H9 (cell line): ENCODE measurements at regions not wholly inside any gene's neighbourhood (a gene's known extent, or its start where the extent isn't known, plus 50 kb on each side); places are given as distances from the start of the nearest gene placed in this dataset.

Source experiments
- DNase-seq: peaks from one replicate; pipeline ENCODE4 v3.0.0-alpha.2; 2017
- H2AFZ ChIP-seq: one replicate; pipeline ENCODE4 v1.6.1; 2013; ENCODE audit warnings: mild to moderate bottlenecking, low read length, control low read depth, moderate library complexity
- H2AK5ac ChIP-seq: 2 replicates; pipeline ENCODE4 v1.6.1; 2013; ENCODE audit warnings: low read length, control low read depth, mixed read lengths; ENCODE audit not compliant: insufficient read length
- H2BK120ac ChIP-seq: one replicate; pipeline ENCODE4 v1.6.1; 2013; ENCODE audit warnings: low read depth, mild to moderate bottlenecking, low read length, control low read depth, inconsistent platforms; ENCODE audit not compliant: poor library complexity, severe bottlenecking
- H2BK12ac ChIP-seq: 2 replicates; pipeline ENCODE4 v1.6.1; 2013; ENCODE audit warnings: low read length, control low read depth, mixed read lengths, low read depth; ENCODE audit not compliant: insufficient read length
- H2BK15ac ChIP-seq: 2 replicates; pipeline ENCODE4 v1.6.1; 2013; ENCODE audit warnings: low read depth, low read length, control low read depth
- H2BK20ac ChIP-seq: one replicate; pipeline ENCODE4 v1.6.1; 2013; ENCODE audit warnings: low read depth, mild to moderate bottlenecking, low read length, control low read depth, inconsistent platforms; ENCODE audit not compliant: poor library complexity, severe bottlenecking
- H2BK5ac ChIP-seq: 2 replicates; pipeline ENCODE4 v1.6.1; 2013; ENCODE audit warnings: low read length, control low read depth, mixed read lengths; ENCODE audit not compliant: insufficient read length
- H3K14ac ChIP-seq: 2 replicates; pipeline ENCODE4 v1.6.1; 2013; ENCODE audit warnings: low read length, control low read depth; ENCODE audit not compliant: insufficient read depth
- H3K18ac ChIP-seq: 2 replicates; pipeline ENCODE4 v1.6.1; 2013; ENCODE audit warnings: low read depth, mild to moderate bottlenecking, mixed read lengths, low read length, control low read depth; ENCODE audit not compliant: insufficient read length
- H3K23ac ChIP-seq: 2 replicates; pipeline ENCODE4 v1.6.1; 2013; ENCODE audit warnings: low read length, control low read depth, mixed read lengths, low read depth; ENCODE audit not compliant: insufficient read length
- H3K23me2 ChIP-seq: 2 replicates; pipeline ENCODE4 v1.6.1; 2013; ENCODE audit warnings: low read depth, mild to moderate bottlenecking, mixed read lengths, low read length, control low read depth; ENCODE audit not compliant: insufficient read length, poor library complexity, severe bottlenecking
- H3K27ac ChIP-seq: 2 replicates; pipeline ENCODE4 v1.5.1; 2013; ENCODE audit warnings: low read length, control low read depth, mixed read lengths, low read depth; ENCODE audit not compliant: insufficient read length
- H3K27me3 ChIP-seq: 2 replicates; pipeline ENCODE4 v1.6.1; 2013; ENCODE audit warnings: low read length, control low read depth, inconsistent platforms; ENCODE audit not compliant: insufficient read depth
- H3K4ac ChIP-seq: 2 replicates; pipeline ENCODE4 v1.6.1; 2013; ENCODE audit warnings: low read depth, mild to moderate bottlenecking, control low read depth, inconsistent platforms, low read length, moderate library complexity
- H3K4me1 ChIP-seq: 2 replicates; pipeline ENCODE4 v1.6.1; 2013; ENCODE audit warnings: low read length, control low read depth, inconsistent platforms; ENCODE audit not compliant: insufficient read depth
- H3K4me2 ChIP-seq: 2 replicates; pipeline ENCODE4 v1.6.1; 2013; ENCODE audit warnings: low read length, control low read depth, mixed read lengths; ENCODE audit not compliant: insufficient read length, insufficient read depth
- H3K56ac ChIP-seq: 2 replicates; pipeline ENCODE4 v1.6.1; 2013; ENCODE audit warnings: low read depth, mild to moderate bottlenecking, mixed read lengths, low read length, control low read depth; ENCODE audit not compliant: insufficient read length
- H3K79me1 ChIP-seq: 2 replicates; pipeline ENCODE4 v1.6.1; 2013; ENCODE audit warnings: low read depth, mild to moderate bottlenecking, moderate library complexity, low read length, control low read depth, inconsistent platforms; ENCODE audit not compliant: insufficient read depth, poor library complexity, severe bottlenecking
- H3K79me2 ChIP-seq: 2 replicates; pipeline ENCODE4 v1.6.1; 2013; ENCODE audit warnings: low read length, control low read depth, inconsistent platforms; ENCODE audit not compliant: insufficient read depth
- H3K9ac ChIP-seq: 2 replicates; pipeline ENCODE4 v1.6.1; 2013; ENCODE audit warnings: low read length, control low read depth, mixed read lengths; ENCODE audit not compliant: insufficient read length; ENCODE audit errors: extremely low read depth
- H3K9me3 ChIP-seq: one replicate; pipeline ENCODE4 v1.6.1; 2013; ENCODE audit warnings: low read depth, low read length, inconsistent platforms; ENCODE audit not compliant: control insufficient read depth
- H3T11ph ChIP-seq: one replicate; pipeline ENCODE4 v1.6.1; 2013; ENCODE audit warnings: mild to moderate bottlenecking, low read length, control low read depth, inconsistent platforms
- H4K20me1 ChIP-seq: one replicate; pipeline ENCODE4 v1.6.1; 2013; ENCODE audit not compliant: control insufficient read depth, insufficient read length, insufficient read depth
- H4K5ac ChIP-seq: 2 replicates; pipeline ENCODE4 v1.6.1; 2013; ENCODE audit warnings: low read depth, mild to moderate bottlenecking, mixed read lengths, low read length, control low read depth; ENCODE audit not compliant: insufficient read length
- H4K8ac ChIP-seq: replicated peaks from 2 replicates; pipeline ENCODE4 v1.6.1; 2013; ENCODE audit warnings: low read length, control low read depth, mixed read lengths, low read depth; ENCODE audit not compliant: insufficient read length
- H4K91ac ChIP-seq: 2 replicates; pipeline ENCODE4 v1.6.1; 2013; ENCODE audit warnings: low read depth, mild to moderate bottlenecking, moderate library complexity, mixed read lengths, low read length, control low read depth; ENCODE audit not compliant: insufficient read length
- H3K27ac Mint-ChIP-seq, 3 experiments: 2 replicates in 2 of 3; 3 replicates in 1 of 3; pipeline ENCODE4 v1.8.0; 2020 to 2021; ENCODE audit warnings: mixed read lengths in 3 of 3, mild to moderate bottlenecking in 1 of 3, moderate library complexity in 1 of 3
- H3K27me3 Mint-ChIP-seq: 2 replicates; pipeline ENCODE4 v1.8.0; 2021; ENCODE audit warnings: low read depth, mild to moderate bottlenecking, moderate library complexity, mixed read lengths
- H3K36me3 Mint-ChIP-seq, 3 experiments: 2 replicates in 2 of 3; 3 replicates in 1 of 3; pipeline ENCODE4 v1.8.0; 2020 to 2021; ENCODE audit warnings: low read depth in 3 of 3, mixed read lengths in 3 of 3; ENCODE audit not compliant: insufficient read depth in 1 of 3
- H3K4me1 Mint-ChIP-seq, 2 experiments: 2 replicates each; pipeline ENCODE4 v1.8.0; 2020; ENCODE audit warnings: mixed read lengths in 2 of 2
- H3K4me3 Mint-ChIP-seq, 2 experiments: 2 replicates in 1 of 2; 3 replicates in 1 of 2; pipeline ENCODE4 v1.8.0; 2020 to 2021; ENCODE audit warnings: mild to moderate bottlenecking in 2 of 2, mixed read lengths in 2 of 2, moderate library complexity in 1 of 2
- H3K9me3 Mint-ChIP-seq, 2 experiments: 2 replicates in 1 of 2; 3 replicates in 1 of 2; pipeline ENCODE4 v1.8.0; 2020; ENCODE audit warnings: mild to moderate bottlenecking in 2 of 2, mixed read lengths in 2 of 2, moderate library complexity in 1 of 2
- WGBS: extraction: QIAGEN DNeasy Blood & Tissue Kit; methylation state at CpG from one replicate; pipeline ENCODE4 v1.1.7; 2013; ENCODE audit warnings: missing lambda C conversion rate, low lambda C conversion rate, mixed read lengths; ENCODE audit not compliant: insufficient read length; ENCODE audit errors: extremely low coverage; 5-methylcytosine and 5-hydroxymethylcytosine counted together
- TF ChIP-seq, protein P1 (sequence below): fragments of 200-600 bp; sonication (generic); conservative IDR thresholded peaks from 3 replicates; pipeline ENCODE4 v1.8.0; 2021; ENCODE audit warnings: antibody characterized with exemption, mild to moderate bottlenecking

DNA sequence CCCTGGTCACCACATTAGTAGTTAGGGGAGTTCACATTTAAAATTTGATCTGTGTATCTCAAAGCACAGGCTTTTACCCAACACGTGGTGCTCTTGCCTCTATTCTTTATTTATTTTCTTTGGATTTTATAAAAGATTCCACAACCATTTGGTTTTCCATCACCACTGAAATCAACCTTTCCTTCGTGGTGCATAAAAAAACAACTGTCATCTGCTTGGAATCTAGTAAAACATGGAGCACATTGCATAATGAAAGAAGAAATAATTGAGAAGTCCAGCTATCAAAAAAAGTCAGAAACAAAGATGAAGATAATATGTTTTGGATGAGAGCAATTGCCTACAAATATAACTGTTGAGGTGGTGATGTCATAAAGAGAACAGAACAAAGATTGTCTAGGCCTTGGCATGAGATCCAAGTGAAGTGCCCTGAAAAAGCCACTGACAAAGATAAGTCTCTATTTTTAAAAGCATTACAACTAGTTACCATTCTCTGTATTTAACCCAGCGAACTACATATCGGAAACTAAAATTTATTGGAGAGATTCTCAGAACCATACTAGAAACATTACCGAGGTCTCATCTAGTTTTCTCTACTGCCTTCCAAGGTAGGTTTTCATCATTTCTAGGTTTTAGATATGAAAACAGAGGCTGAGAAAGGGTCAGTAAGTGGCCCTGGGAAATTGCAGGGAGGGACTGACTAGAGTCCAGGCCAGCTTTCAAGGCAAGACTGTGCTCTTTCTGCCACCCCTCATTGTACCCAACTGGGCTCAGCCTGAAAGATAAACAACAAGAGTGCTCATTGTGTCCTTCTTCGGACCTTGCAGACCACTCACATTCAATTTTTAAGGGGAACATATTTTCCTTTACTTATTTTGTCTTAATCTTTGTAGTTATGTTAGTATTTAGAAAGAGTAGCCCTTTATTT is 127.3 kb downstream of the MAD2L1 start:
- Histone ChIP-seq H3T11ph (no peak overlapping the region), H2BK15ac (no peak overlapping the region), H2AK5ac (no peak overlapping the region), H3K56ac (no peak overlapping the region), H4K8ac (no peak overlapping the region), H3K9ac (no peak overlapping the region), H2BK20ac (no peak overlapping the region), H3K18ac (no peak overlapping the region), H3K4me2 (no peak overlapping the region), H4K91ac (no peak overlapping the region), H3K4ac (no peak overlapping the region), H4K20me1 (no peaks in the 10 kb centered on the region), H3K27me3 (no peaks in the 10 kb centered on the region), H3K9me3 (no peaks in the 10 kb centered on the region), H2BK5ac (no peak overlapping the region), H4K5ac (no peak overlapping the region), H3K27ac (no peak overlapping the region), H3K23me2 (no peaks in the 10 kb centered on the region), H2BK120ac (no peak overlapping the region), H3K79me1 (no peaks in the 10 kb centered on the region), H3K79me2 (no peaks in the 10 kb centered on the region), H3K23ac (no peak overlapping the region), H2BK12ac (no peak overlapping the region), H3K14ac (no peak overlapping the region), H3K4me1 (no peaks in the 10 kb centered on the region), H2AFZ (no peak overlapping the region)
- TF ChIP-seq, protein P1, sequence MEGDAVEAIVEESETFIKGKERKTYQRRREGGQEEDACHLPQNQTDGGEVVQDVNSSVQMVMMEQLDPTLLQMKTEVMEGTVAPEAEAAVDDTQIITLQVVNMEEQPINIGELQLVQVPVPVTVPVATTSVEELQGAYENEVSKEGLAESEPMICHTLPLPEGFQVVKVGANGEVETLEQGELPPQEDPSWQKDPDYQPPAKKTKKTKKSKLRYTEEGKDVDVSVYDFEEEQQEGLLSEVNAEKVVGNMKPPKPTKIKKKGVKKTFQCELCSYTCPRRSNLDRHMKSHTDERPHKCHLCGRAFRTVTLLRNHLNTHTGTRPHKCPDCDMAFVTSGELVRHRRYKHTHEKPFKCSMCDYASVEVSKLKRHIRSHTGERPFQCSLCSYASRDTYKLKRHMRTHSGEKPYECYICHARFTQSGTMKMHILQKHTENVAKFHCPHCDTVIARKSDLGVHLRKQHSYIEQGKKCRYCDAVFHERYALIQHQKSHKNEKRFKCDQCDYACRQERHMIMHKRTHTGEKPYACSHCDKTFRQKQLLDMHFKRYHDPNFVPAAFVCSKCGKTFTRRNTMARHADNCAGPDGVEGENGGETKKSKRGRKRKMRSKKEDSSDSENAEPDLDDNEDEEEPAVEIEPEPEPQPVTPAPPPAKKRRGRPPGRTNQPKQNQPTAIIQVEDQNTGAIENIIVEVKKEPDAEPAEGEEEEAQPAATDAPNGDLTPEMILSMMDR, result no peak
- no CpG with 5 or more reads among the region's 6 CpGs for WGBS
- no peaks in the 10 kb centered on the region for H3K36me3 Mint-ChIP-seq
- H3K4me3 Mint-ChIP-seq, result no peak overlapping the region
- H3K9me3 Mint-ChIP-seq, result no peaks in the 10 kb centered on the region
- H3K27me3 Mint-ChIP-seq, result no peaks in the 10 kb centered on the region; the same call in 1 of the 2 replicates
- DNase-seq, result no peak
- no peaks in the 10 kb centered on the region for H3K4me1 Mint-ChIP-seq
- no peak overlapping the region; a peak in 1 of 7 replicates for H3K27ac Mint-ChIP-seq
